GM20000 (cell line): ENCODE measurements at regions not wholly inside any gene's neighbourhood (a gene's known extent, or its start where the extent isn't known, plus 50 kb on each side); places are given as distances from the start of the nearest gene placed in this dataset.

ENCODE experiments used
- DNase-seq: peaks from one replicate; pipeline ENCODE4 v3.0.0; 2012; ENCODE audit warnings: low spot score
- CTCF ChIP-seq: IDR thresholded peaks from 2 replicates; pipeline ENCODE4 v1.5.1; 2012; ENCODE audit warnings: mild to moderate bottlenecking, control low read depth; ENCODE audit errors: extremely low read depth, missing control alignments

GRCh38 chr2:129133692-129134641 lies 815.3 kb upstream of the HS6ST1 start:
- no peak for DNase-seq
- no peak for TF ChIP-seq CTCF

GRCh38 chr2:129135017-129135416 lies 816.3 kb upstream of the HS6ST1 start:
- no peak for TF ChIP-seq CTCF

GRCh38 chr2:129139380-129139779 lies 820.7 kb upstream of the HS6ST1 start:
- no peak for DNase-seq
- TF ChIP-seq CTCF, result no peak

More at GRCh38 chr2:129135017-129135416, 816.3 kb upstream of the HS6ST1 start:
- no peak for DNase-seq

- TF ChIP-seq CTCF, result no peak
- no peak for DNase-seq
Measured at GRCh38 chr2:129142465-129142864, 823.8 kb upstream of the HS6ST1 start.

GRCh38 chr2:129144082-129144791 lies 825.6 kb upstream of the HS6ST1 start:
- no peak for TF ChIP-seq CTCF
- DNase-seq, result no peak

GRCh38 chr2:129152514-129152913 lies 827.0 kb upstream of the RAB6C start:
- no peak for TF ChIP-seq CTCF
- DNase-seq, result no peak

GRCh38 chr2:129160879-129161278 lies 818.6 kb upstream of the RAB6C start:
- no peak for TF ChIP-seq CTCF
- DNase-seq, result no peak
